IMR-90 (cell line): ENCODE measurements at regions not wholly inside any gene's neighbourhood (a gene's known extent, or its start where the extent isn't known, plus 50 kb on each side); places are given as distances from the start of the nearest gene placed in this dataset.

Experiments used
- ATAC-seq: fragments of 200-7000 bp; cut with Tn5 transposase; 2 replicates; pipeline ENCODE4 v1.9.1; 2020; ENCODE audit warnings: low read depth, mild to moderate bottlenecking, moderate library complexity
- BruUV-seq: library from RNA; stranded (reverse); fragments of 400-500 nt; replicated peaks from 2 replicates; lab custom pipeline; 2021; lab: Mats Ljungman, UMichigan
- CTCF ChIA-PET: fragments of 300-600 bp; formaldehyde crosslinking; extraction: SDS; loops from one replicate; lab custom pipeline; 2021; ENCODE audit warnings: antibody characterized with exemption; lab: Yijun Ruan, JAX
- POLR2A ChIA-PET: fragments of 300-600 bp; sonication (Branson Sonifier 250); formaldehyde crosslinking; loops from one replicate; lab custom pipeline; 2022; ENCODE audit warnings: antibody characterized with exemption; ENCODE audit not compliant: unreplicated experiment; lab: Charles Lee
- DNase-seq: peaks from one replicate; pipeline ENCODE4 v3.0.0; 2013
- H2AFZ ChIP-seq: replicated peaks from 2 replicates; pipeline ENCODE3; 2013; ENCODE audit warnings: low read length, mild to moderate bottlenecking; ENCODE audit not compliant: poor library complexity
- H2AK5ac ChIP-seq: 2 replicates; pipeline ENCODE4 v1.6.1; 2013; ENCODE audit warnings: low read depth, low read length, inconsistent platforms
- H2AK9ac ChIP-seq: replicated peaks from 2 replicates; pipeline ENCODE3; 2013; ENCODE audit warnings: mild to moderate bottlenecking, low read depth, low read length, moderate library complexity; ENCODE audit not compliant: poor library complexity
- H2BK120ac ChIP-seq: 2 replicates; pipeline ENCODE4 v1.6.1; 2013; ENCODE audit warnings: low read depth, low read length, inconsistent platforms
- H2BK15ac ChIP-seq: 3 replicates; pipeline ENCODE4 v1.6.1; 2013; ENCODE audit warnings: low read depth, low read length, inconsistent platforms
- H2BK20ac ChIP-seq: 2 replicates; pipeline ENCODE4 v1.6.1; 2013; ENCODE audit warnings: low read depth, mild to moderate bottlenecking, inconsistent platforms, low read length, moderate library complexity
- H2BK5ac ChIP-seq: 2 replicates; pipeline ENCODE4 v1.6.1; 2013; ENCODE audit warnings: mild to moderate bottlenecking, low read depth, low read length, inconsistent platforms; ENCODE audit not compliant: poor library complexity, severe bottlenecking
- H3K14ac ChIP-seq: replicated peaks from 2 replicates; pipeline ENCODE4 v1.6.1; 2013; ENCODE audit warnings: low read depth, low read length, inconsistent platforms
- H3K18ac ChIP-seq: 2 replicates; pipeline ENCODE4 v1.6.1; 2013; ENCODE audit warnings: low read depth, low read length, control low read depth
- H3K23ac ChIP-seq: 2 replicates; pipeline ENCODE4 v1.6.1; 2013; ENCODE audit warnings: low read depth, low read length, inconsistent platforms
- H3K27ac ChIP-seq: 2 replicates; pipeline ENCODE4 v1.5.1; 2013; ENCODE audit warnings: mild to moderate bottlenecking, control low read depth, low read length; ENCODE audit not compliant: insufficient read depth
- H3K27me3 ChIP-seq: 2 replicates; pipeline ENCODE4 v1.6.1; 2013; ENCODE audit warnings: low read length; ENCODE audit not compliant: control insufficient read depth, insufficient read depth
- H3K36me3 ChIP-seq: 2 replicates; pipeline ENCODE4 v1.6.1; 2013; ENCODE audit warnings: low read length, mixed read lengths; ENCODE audit not compliant: control insufficient read depth, insufficient read depth
- H3K4ac ChIP-seq: 2 replicates; pipeline ENCODE4 v1.6.1; 2013; ENCODE audit warnings: low read depth, low read length, inconsistent platforms
- H3K4me1 ChIP-seq: 2 replicates; pipeline ENCODE4 v1.6.1; 2013; ENCODE audit warnings: low read length, mixed read lengths; ENCODE audit not compliant: control insufficient read depth, insufficient read depth
- H3K4me2 ChIP-seq: 2 replicates; pipeline ENCODE4 v1.6.1; 2013; ENCODE audit warnings: low read depth, mild to moderate bottlenecking, control low read depth, low read length, moderate library complexity
- H3K4me3 ChIP-seq: 2 replicates; pipeline ENCODE4 v1.5.1; 2013; ENCODE audit warnings: low read depth, mild to moderate bottlenecking, control low read depth, low read length, moderate library complexity; ENCODE audit not compliant: insufficient read depth
- H3K56ac ChIP-seq: 2 replicates; pipeline ENCODE4 v1.6.1; 2013; ENCODE audit warnings: low read length, inconsistent platforms; ENCODE audit not compliant: insufficient read depth; ENCODE audit errors: extremely low read depth
- H3K79me1 ChIP-seq, 2 experiments: 2 replicates each; pipeline ENCODE4 v1.6.1; 2013; ENCODE audit warnings: low read length in 2 of 2, inconsistent platforms in 1 of 2, low read depth in 1 of 2
- H3K9ac ChIP-seq: 2 replicates; pipeline ENCODE4 v1.6.1; 2013; ENCODE audit warnings: low read depth, low read length, control low read depth
- H3K9me1 ChIP-seq: 2 replicates; pipeline ENCODE4 v1.6.1; 2013; ENCODE audit warnings: low read length, inconsistent platforms; ENCODE audit not compliant: insufficient read depth
- H3K9me3 ChIP-seq: 2 replicates; pipeline ENCODE4 v1.6.1; 2013; ENCODE audit warnings: low read length; ENCODE audit not compliant: control insufficient read depth, insufficient read depth
- H4K20me1 ChIP-seq: 2 replicates; pipeline ENCODE4 v1.6.1; 2013; ENCODE audit warnings: low read length, inconsistent platforms; ENCODE audit not compliant: insufficient read depth
- H4K5ac ChIP-seq: 2 replicates; pipeline ENCODE4 v1.6.1; 2013; ENCODE audit warnings: mild to moderate bottlenecking, low read depth, low read length, control low read depth
- H4K8ac ChIP-seq, 2 experiments: 2 replicates each; pipeline ENCODE4 v1.6.1; 2013; ENCODE audit warnings: low read depth in 2 of 2, low read length in 2 of 2, control low read depth in 1 of 2, inconsistent platforms in 1 of 2
- H4K91ac ChIP-seq: 2 replicates; pipeline ENCODE4 v1.6.1; 2013; ENCODE audit warnings: low read depth, low read length, inconsistent platforms; ENCODE audit not compliant: insufficient read depth
- BHLHE40 ChIP-seq: fragments of 150-350 bp; IDR thresholded peaks from 2 replicates; pipeline ENCODE4 v1.6.1; 2016; ENCODE audit warnings: mild to moderate bottlenecking, low read depth, low read length
- CTCF ChIP-seq: conservative IDR thresholded peaks from 2 replicates; pipeline ENCODE4 v1.5.1; 2012; ENCODE audit warnings: mild to moderate bottlenecking, low read depth, low read length, improper control_type of control experiment
- FOS ChIP-seq: fragments of 150-350 bp; IDR thresholded peaks from 2 replicates; pipeline ENCODE4 v1.6.1; 2016; ENCODE audit warnings: low read depth, low read length
- MAFK ChIP-seq: IDR thresholded peaks from 2 replicates; pipeline ENCODE4 v1.6.1; 2012; ENCODE audit warnings: low read depth, low read length, improper control_type of control experiment
- MAZ ChIP-seq: IDR thresholded peaks from 2 replicates; pipeline ENCODE4 v1.6.1; 2012; ENCODE audit warnings: low read depth, mild to moderate bottlenecking, low read length, improper control_type of control experiment, moderate library complexity, borderline replicate concordance
- MXI1 ChIP-seq: IDR thresholded peaks from 2 replicates; pipeline ENCODE4 v1.6.1; 2012; ENCODE audit warnings: low read depth, mild to moderate bottlenecking, low read length, moderate library complexity, borderline replicate concordance
- NFE2L2 ChIP-seq: fragments of 150-350 bp; IDR thresholded peaks from 2 replicates; pipeline ENCODE4 v1.6.1; 2016; ENCODE audit warnings: low read depth, mild to moderate bottlenecking, low read length
- POLR2A ChIP-seq: IDR thresholded peaks from 2 replicates; pipeline ENCODE4 v1.6.1; 2012; ENCODE audit warnings: mild to moderate bottlenecking, low read depth, low read length
- RCOR1 ChIP-seq: IDR thresholded peaks from 2 replicates; pipeline ENCODE4 v1.6.1; 2012; ENCODE audit warnings: mild to moderate bottlenecking, low read length, improper control_type of control experiment; ENCODE audit not compliant: insufficient replicate concordance
- RFX5 ChIP-seq: IDR thresholded peaks from 2 replicates; pipeline ENCODE4 v1.8.0; 2012; ENCODE audit warnings: low read depth, mild to moderate bottlenecking, low read length, moderate library complexity
- SMC3 ChIP-seq: fragments of 150-350 bp; IDR thresholded peaks from 2 replicates; pipeline ENCODE4 v1.6.1; 2016; ENCODE audit warnings: low read depth, mild to moderate bottlenecking, antibody characterized with exemption, low read length, moderate library complexity
- WGBS, 2 experiments: methylation state at CpG; one replicate each; pipeline versions ENCODE4 v1.1.5 to v1.1.7; 2013; ENCODE audit warnings: missing lambda C conversion rate in 2 of 2; ENCODE audit not compliant: insufficient read length in 1 of 2; ENCODE audit errors: extremely low coverage in 2 of 2; 5-methylcytosine and 5-hydroxymethylcytosine counted together
- dilution Hi-C: fragments of 300-500 bp; cut with HindIII; formaldehyde crosslinking; loops from one replicate; pipeline ENCODE4 v1.14.3; 2018; ENCODE audit warnings: low sequenced_read_pairs; ENCODE audit not compliant: unreplicated experiment
- in situ Hi-C: fragments of 300-500 bp; cut with MboI; formaldehyde crosslinking; loops from 3 replicates; pipeline ENCODE4 v1.14.3; 2019; ENCODE audit warnings: low sequenced_read_pairs, inconsistent platforms, mixed read lengths
- intact Hi-C: fragments of 100-400 bp; cut with micrococcal nuclease; formaldehyde crosslinking; loops from 2 replicates; pipeline ENCODE4 v1.10.0; 2022
- TF ChIP-seq, protein P1 (sequence below): fragments of 150-350 bp; IDR thresholded peaks from 2 replicates; pipeline ENCODE4 v1.6.1; 2017; ENCODE audit warnings: mild to moderate bottlenecking, antibody characterized with exemption, low read length, low read depth

- 61% methylated on average over 2 of the region's 6 CpGs; no CpG with 5 or more reads in 1 of the 2 experiments for WGBS, 2 experiments
- TF ChIP-seq RFX5 (no peak), RCOR1 (no peak), MXI1 (no peak), CTCF (no peak), NFE2L2 (no peak), POLR2A (no peak), BHLHE40 (no peak), SMC3 (no peak), MAFK (no peak), FOS (no peak), MAZ (no peak)
- TF ChIP-seq, protein P1, sequence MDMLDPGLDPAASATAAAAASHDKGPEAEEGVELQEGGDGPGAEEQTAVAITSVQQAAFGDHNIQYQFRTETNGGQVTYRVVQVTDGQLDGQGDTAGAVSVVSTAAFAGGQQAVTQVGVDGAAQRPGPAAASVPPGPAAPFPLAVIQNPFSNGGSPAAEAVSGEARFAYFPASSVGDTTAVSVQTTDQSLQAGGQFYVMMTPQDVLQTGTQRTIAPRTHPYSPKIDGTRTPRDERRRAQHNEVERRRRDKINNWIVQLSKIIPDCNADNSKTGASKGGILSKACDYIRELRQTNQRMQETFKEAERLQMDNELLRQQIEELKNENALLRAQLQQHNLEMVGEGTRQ, result no peak
- intact Hi-C loops (no loop called here), dilution Hi-C loops (no loop called here), in situ Hi-C loops (no loop called here)
- POLR2A ChIA-PET, result no interaction called here
- H4K8ac ChIP-seq, result no peak overlapping the region
- no peak overlapping the region for H2BK20ac ChIP-seq
- no peak overlapping the region for H4K91ac ChIP-seq
- H3K23ac ChIP-seq, result no peak overlapping the region
- H3K14ac ChIP-seq, result no peak overlapping the region
- H3K79me1 ChIP-seq, result no peaks in the 10 kb centered on the region
- H4K20me1 ChIP-seq, result no peaks in the 10 kb centered on the region
- no peaks in the 10 kb centered on the region for H3K9me1 ChIP-seq
- no peak overlapping the region for H4K5ac ChIP-seq
- no peak overlapping the region for H3K4me3 ChIP-seq
- H2AFZ ChIP-seq, result no peak overlapping the region
- no peak overlapping the region for H2BK120ac ChIP-seq
- H2BK5ac ChIP-seq, result no peak overlapping the region
- H3K4me1 ChIP-seq, result no peaks in the 10 kb centered on the region
- no peaks in the 10 kb centered on the region; the same call in 1 of the 2 replicates for H3K27me3 ChIP-seq
- no peak overlapping the region for H2AK5ac ChIP-seq
- no peak overlapping the region for H3K4me2 ChIP-seq
- no peak overlapping the region for H3K56ac ChIP-seq
- H2AK9ac ChIP-seq, result no peak overlapping the region
- no peak overlapping the region for H3K27ac ChIP-seq
- H3K4ac ChIP-seq, result no peak overlapping the region
- no peak overlapping the region for H3K9ac ChIP-seq
- H3K36me3 ChIP-seq, result no peaks in the 10 kb centered on the region
- no peak overlapping the region for H3K18ac ChIP-seq
- CTCF ChIA-PET, result no interaction called here
- ATAC-seq, result no peak
- BruUV-seq, result no TSS peak
- H3K9me3 ChIP-seq, result no peaks in the 10 kb centered on the region
- no peak overlapping the region for H2BK15ac ChIP-seq
- no peak for DNase-seq
Measured at GRCh38 chr3:34070831-34071585, 272.6 kb downstream of the PDCD6IP start.
